ENCODE measurements at regions not wholly inside any gene's neighbourhood (a gene's known extent, or its start where the extent isn't known, plus 50 kb on each side); places are given as distances from the start of the nearest gene placed in this dataset.
"Not testable (repeated sequence)": the region's sequence is repeated elsewhere in the genome, so short reads cannot be mapped to it uniquely, and the experiment has no call there.

DNA sequence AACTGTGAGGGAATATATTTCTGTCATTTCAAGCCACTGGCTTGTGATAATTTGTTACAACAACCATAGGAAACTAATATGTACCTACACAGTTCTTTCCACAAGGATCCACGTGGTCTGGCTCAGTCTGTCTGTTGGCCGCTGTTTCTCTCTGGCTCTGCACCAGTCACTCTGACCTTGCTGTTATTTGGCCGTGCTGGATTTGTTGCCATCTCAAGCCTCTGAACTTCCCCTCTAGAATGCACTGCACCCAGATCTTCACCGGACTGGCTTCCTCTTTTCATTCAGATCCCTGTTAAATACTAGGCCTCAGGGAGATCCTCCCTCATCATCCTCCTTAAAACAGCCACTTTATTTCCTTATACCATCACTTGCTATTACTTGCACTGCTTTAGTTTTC is 446.8 kb downstream of the TFAP2B start:
- DNase-seq = no peak

DNA sequence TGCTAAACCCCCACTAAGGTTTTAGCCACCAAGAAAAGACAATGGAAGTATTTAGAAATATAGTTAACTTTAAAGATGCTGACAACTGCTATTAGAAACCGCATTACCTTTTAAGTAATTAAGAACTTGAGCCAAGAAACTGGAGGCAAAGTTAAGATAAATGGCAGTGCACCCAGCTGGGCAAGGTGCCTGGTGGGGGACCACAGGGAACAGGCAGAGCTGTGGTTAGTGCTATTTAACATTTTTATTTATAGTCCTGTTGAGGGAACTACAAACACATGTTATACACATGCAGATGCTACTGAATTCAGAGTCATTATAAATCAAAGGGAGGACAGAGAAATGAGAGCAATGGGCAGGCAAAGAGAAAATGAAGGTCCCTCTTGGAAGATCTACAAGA is 447.9 kb downstream of the TFAP2B start:
- no peak for DNase-seq

DNA sequence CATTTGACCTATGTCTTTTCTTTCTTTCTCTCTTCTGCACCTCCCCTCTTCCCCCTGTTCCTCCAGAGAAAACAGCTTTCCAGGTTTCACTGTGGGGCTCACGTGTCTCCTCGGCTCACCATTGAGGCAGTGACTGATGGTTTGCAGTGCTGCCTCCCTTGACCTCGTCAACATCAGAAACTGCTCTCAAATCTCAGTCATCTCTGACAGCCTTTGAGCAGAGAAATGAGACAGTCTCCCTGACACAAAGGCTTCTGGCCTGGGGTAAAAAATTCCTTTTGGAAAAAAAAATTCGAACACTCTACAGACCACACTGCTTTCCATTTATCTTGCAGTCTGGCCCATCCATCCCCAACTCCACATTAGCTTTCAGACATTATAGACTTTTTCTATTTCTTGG is 450.0 kb downstream of the TFAP2B start:
- no peak for DNase-seq

DNA sequence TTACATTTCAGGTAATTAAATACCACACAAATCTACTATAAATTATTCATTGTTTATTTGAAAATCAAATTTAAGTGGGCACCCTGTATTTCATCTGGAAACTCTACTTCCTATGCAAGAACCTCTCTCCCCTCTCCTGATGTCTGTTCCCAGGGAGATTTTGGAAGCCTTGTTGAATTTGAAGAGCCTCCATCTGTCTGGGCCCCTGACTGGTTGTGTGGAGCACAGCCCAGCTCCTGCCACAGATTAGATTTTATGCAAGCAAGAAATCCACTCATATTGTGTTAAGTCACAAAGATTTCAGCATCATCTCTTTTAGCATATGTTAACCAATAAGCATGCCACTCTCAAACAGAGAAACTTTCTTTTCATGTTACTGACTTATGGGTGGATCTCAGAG is 451.2 kb downstream of the TFAP2B start:
- DNase-seq = no peak

DNA sequence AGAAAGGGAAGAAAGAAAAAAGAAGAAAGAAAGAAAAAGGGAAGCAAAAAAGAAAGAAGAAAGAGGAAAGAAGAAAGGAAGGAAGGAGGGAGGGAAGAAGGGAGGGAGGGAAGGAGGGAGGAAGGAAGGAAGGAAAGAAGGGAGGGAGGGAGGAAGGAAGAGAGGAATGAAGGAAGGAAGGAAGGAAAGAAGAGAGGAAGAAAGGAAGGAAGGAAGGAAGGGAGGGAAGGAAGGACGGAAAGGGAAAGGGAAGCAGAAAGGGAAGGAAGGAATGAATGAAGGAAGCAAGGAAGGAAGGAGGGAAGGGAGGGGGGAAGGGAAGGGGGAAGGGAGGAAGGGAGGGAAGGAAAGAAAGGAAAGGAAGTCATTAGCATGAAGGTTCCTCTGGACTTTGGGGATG is 452.9 kb downstream of the TFAP2B start:
- no peak for DNase-seq

DNA sequence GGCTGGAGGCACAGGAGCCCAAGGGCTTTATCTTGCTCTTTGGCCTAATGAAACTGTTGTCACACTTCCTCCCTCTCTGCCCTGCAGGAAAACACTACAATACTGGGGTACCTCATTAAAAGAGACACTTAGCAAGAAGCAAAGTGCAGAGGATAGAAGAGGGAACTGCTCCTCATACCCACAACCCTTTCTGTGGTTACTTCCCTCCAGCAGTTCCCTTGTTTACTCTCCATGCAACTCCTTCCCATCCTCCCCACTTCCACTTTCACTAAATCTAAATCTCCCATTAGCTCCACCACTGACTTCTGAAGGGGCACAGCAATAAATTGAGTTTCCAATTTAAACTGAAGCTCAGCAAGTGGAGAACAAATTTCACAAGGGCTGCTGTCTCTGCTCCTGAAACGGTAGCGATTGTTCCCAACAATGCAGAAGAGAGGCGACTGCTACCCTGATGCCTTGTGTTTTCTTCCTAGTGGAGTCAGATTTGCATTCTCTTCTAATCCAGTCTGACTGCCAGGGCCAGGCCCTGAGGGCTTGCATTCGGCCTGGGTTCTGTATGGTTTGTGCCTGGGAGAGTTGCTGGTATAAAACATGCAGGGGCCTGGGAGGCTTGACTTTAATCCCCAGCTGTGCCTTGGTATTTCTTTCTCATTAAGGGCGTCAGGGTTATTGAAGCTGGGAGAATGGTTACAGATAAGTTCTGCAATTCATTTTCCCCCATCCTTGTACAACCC is 454.7 kb downstream of the TFAP2B start:
- DNase-seq = no peak

DNA sequence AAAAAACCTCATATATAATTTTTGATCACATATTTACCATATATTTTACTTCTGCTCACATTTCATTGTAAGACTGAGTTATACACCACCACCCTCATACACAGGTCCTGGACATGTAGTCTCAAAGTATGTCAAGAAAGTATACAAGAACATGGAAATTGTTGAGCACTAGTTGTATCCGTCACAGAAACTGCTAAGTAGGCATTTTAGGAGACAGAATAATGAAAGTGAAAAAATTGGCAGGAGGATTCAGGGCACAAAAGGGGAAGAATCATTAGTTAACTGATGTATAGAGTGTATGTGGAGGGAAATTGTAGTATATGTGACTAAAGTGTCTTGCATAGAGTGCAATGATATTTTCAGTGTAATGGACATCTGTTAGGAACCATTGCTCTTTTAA is 458.8 kb downstream of the TFAP2B start:
- DNase-seq = no peak

DNA sequence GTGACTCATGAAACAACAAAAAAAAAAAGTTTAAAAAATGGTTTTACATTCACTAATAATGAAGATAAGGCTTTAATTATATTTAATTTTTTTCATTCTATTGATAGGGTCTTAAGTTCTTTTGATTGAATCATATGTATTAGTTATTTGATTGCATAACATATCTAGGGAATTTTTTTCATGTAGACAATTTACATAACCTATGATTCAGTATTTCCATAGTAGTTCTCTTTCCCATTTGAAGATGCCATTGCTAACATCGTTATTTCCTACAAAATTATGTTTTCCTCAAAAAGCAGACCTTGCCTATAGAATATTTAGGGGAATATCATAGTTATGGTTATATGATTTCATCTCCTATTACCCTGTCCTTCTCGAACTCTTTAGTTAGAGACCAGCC is 463.4 kb downstream of the TFAP2B start:
- no peak for DNase-seq

DNA sequence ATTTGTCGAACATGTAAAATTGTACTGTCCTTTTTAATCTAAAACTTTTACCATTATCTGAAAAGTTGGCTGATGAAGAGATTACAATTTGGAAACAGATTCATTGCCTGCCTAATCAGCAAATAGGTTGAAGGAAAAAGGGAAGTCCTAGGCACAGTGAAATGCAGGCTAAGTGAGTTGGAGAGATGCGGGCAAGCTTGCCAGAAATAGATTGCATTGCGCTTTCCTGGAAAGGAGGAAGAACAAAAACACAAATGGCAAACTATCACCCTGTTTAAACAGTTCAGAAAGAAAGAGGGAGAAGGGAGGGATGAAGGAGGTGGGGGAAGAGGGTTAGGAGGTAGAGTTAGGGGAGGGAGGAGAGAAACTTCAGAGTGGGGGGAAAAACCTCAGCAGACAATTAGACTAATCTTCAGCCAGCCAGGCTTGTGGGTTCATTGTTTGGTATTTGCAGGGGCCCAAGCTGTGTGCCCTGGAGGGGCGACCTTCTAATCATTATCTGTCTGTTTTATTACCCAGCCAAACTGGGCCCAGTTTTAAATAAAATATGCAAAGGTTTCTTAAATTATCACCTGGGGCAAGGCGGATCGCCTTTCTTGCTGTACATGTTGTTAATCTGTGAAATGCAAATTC is 465.2 kb downstream of the TFAP2B start:
- DNase-seq = no peak

DNA sequence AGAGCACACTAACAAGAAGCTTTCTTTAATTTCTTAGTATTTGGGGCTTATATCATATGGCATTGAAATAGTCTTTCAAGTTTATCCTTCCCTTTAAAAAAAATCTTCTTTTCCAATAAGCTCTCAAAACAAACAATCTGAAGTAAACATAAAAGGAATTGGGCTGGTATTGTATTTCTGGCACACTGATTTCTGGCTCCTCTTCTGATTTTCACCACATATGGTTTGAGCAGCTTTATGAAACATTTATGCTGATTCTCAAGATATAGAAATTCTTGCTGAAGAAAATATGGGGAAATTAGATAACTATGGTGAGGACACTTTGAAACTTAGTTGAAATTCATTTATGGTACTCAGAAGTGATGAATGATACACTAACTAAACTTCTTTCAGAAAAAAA is 467.2 kb downstream of the TFAP2B start:
- no peak for DNase-seq

DNA sequence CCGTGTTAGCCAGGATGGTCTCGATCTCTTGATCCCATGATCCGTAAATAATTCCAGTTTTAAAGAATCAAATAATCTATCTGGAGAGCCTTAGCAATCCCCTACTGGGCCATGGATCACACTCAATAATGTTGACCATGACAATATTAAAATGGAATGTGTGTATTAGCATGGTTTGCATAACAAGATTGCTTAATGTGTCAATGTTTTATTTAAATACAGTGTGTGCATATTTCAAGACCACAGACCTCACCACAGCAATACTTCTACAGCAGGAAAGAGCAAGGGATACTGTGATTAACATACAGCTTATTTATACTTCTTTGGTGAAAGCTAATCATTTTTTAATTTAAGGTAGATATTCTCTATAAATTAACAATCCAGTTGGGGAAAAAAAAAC is 470.4 kb downstream of the TFAP2B start:
- DNase-seq = no peak

DNA sequence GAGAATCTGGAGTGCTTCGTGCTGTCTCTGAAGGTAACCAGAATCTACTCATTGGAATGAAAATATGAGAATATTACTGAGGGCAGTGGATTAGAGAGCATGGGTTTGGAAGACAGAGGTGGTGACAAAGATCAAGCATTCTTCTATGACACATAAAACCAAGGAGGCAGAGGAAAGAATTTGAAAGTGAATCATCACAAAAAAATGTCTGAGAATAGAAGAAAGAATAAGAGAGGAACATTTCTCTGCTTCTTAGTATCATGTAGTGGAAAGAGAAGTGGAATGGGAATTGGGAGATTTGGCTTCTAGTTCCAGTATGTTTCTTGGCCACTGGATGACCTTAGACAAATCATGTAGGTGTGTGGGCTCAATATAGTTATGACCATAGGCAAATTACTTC is 474.0 kb downstream of the TFAP2B start:
- DNase-seq = no peak

DNA sequence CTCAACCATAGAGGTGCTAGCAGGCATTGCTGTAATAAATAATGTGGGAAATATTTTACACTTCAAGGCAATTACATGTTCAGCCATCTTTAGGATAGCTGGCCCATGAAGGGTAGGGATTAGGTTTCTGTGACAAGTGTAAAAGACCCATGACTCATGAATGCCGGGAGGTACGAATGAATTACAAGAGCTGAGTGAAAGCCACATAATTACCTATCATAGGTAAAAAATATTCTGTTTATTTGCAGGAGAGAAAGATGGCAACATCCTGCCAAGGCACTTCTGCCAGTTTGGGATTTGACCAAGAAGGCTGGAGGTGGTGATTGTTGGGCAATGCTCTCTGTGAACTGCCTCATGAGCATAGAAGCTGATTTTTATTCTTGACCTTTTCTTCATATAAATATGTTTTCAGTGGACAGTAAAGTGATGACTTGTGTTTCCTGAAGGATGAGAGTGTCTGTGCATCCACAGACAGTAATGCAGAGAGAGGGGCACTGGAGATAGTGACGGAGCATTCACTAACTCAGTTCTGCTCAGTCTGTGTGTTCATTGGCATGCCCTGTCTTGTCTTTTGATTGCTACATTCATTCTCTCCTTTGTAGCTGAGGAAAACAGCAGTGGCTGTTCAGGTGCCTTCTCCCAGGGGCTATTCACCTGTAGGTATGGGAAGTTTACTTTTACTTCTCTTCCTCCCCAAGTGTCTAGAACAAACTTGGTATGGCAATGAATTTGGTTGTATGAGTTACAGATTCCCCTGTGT is 481.1 kb downstream of the TFAP2B start:
- no peak for DNase-seq

DNA sequence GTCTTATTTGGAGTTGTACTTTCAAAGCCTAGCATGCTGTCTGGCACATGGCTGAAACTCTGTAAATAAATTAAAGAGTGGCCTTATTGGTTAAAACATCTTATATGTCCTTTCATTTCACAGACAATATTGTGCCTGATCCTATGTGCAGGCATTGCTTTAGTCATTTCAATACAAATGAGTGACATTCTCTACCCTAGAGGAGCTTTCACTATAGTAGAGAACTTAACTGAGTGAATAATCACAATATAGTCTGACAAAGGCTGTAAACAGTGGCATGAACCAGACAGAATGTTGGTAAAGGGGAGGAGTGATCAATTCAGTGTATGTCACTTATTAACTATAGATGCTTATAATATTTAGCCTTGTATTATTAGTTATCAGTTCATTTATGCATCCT is 481.8 kb downstream of the TFAP2B start:
- no peak for DNase-seq

DNA sequence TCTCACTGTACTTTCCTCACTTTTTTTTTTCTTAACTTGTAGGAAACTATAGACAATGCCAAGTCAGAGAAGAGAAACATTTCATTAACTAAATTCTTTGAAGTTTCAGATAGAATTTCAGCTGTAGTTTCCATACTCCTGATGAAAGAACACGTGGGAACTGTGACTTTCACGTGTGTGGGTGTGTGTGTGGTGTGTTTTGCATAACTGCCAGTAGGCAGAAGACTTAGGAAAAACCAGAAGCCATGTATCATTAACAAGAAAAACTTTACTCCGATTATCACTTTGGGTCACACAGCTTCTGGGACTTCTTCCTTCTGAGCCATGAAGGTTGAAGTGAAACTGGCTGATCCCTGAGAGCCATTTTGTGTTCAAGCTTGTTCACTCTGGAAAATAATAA is 483.3 kb downstream of the TFAP2B start:
- DNase-seq = no peak

DNA sequence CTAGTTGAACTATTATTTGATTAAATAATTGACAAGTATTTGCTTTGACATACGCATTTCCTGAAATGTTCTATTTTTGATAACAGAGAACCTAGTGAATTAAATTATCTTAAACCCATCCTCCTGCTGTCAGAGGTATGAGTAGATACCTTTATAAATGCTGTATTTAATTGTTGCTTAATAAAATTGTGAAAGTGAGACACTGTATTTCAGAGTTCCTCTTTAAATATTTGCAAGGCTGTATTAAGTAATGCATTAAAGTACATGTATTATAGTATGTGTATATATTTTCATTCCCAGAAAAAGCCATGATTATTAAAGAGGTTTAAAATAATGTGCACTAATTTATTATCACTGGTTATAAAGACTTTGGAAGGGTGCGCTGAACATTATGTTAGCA is 483.8 kb downstream of the TFAP2B start:
- no peak for DNase-seq

DNA sequence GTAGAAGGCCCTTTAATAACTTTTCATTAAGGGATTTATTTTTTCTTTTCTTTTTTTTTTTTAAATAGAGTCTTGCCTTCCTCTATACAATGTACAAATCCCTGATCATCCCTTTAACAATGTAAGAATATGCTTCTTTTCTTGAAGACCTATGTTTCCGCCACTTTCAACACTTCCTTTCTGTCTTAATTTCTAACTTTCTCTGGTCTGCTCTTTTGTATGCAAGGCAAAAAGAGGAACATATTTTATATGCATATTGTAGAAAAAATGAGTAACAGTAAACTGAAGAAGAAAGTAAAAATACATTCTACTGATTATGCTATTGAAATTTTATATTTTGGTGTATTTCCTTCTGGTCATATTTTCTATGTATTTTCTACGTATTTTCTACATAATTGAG is 484.7 kb downstream of the TFAP2B start:
- DNase-seq = no peak

DNA sequence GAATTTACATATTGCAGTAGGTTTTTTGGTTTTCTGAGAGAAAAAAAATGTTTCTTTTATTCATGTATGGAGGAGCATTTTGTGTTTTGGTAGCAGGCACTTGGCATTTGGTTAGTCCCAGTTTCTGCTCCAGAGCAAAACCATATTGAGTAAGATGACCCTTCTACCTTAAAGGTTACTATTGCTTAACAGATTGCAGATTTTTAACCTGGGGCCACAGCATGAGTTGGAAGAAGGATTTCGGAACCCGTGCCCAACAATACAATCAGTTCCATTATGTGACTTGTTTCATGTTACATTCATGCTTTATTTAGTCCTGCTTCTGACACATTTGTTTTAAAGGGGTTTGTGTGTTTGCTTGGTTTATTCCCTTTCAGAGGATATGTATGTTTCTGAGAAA is 496.3 kb downstream of the TFAP2B start:
- DNase-seq = no peak

DNA sequence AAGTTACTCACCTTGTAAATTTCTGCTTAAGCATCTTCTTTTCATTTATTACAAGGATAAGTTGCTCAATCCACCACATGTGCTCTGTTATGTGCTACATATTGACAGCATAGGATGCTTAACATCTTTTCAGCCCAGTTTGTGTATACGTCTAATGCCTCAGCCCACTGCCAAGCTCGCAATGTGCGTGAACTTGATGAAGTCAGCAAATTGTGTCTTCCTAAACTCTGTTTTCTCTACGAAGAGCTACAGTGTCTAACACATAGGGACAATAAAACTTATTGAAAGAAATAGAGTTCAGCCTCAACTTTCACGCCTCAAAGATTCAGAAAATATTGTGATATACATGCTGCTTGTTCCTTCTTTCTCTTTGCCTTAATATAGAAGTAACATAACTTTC is 500.0 kb downstream of the TFAP2B start:
- no peak for DNase-seq

DNA sequence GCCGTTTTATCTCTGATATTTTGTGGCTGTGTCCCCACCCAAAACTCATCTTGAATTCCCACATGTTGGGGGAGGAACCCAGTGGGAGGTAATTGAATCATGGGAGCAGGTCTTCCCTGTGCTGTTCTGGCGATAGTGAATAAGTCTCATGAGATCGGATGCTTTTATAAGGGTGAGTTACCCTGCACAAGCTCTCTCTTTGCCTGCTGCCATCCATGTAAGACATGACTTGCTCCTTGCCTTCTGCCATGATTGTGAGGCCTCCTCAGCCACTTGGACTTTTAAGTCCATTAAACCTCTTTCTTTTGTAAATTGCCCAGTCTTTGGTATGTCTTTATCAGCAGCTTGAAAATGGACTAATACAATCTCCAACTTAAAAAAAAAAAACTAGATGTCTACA is 502.8 kb downstream of the TFAP2B start:
- DNase-seq = not testable (repeated sequence)

DNA sequence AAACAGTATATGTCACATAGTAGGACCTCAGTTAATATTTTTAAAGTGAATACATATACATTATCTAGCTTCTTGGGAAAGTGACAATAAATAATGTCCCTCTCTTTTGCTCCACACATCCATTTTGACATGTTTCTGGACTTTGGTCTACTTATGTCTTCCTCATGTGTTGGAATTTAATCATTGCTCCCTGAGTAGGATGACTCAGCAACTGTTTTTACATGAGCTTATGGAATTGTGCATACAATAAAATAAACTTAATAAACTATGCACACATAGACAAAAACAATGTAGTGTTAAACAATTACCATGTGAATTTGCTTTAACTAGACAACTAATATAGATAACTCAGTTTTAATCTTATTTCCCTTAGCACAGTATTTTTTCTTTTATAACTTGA is 503.8 kb downstream of the TFAP2B start:
- DNase-seq = no peak

DNA sequence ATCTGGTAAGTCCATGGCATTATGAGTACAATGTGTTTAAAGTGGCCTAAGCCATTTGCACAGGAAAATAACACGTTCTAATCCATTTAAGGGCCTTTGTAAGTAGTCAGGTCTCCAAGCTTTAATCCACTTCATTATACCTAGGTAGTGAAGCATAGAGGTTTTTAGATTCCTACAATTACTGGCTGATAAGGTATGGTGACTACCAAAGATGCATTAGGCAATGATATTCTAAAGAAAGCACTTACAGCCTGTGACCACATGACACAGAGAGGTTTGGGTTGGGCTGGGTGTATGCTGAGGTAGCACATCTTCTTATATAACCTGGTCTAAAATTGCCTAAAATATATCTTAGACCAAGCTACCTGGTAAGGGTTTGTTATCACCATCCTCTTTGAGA is 504.4 kb downstream of the TFAP2B start:
- no peak for DNase-seq

DNA sequence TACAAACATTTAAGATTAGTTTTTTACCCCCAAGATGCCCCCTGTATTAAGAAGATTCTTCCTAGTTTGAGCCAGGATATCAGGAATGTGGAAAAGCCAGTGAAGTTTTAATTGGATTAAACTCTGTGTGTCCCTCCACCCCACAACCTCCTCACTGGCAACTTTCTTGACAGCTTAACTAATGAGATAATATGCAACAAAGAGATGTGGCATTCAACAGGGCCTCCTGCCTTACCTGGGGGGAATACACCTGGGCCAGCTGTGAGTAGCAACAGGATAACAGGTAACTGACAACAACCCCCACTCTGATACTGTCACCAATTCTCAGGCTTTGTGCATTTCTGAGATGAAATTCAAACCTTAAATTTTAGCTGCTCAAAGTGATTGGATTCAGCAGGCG is 512.3 kb downstream of the TFAP2B start:
- DNase-seq = no peak

DNA sequence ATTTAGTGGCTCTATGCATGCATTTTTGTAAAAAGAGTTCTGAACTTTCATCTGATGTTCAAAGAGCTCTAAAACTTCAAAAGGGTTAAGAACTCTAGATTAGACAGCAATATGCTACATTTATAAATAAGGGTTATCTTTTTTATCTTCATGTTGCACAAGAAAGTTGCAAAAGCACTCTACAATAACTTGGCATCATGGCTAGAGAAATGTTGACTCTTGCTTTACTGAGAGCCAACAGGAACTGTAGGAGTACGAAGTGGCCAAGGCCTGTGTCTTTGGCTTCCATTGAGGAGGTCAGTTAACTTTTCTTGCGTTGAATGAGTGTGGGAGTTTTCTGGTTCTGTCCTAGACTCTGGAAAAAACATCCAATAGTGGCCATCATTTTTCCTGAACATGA is 516.9 kb downstream of the TFAP2B start:
- DNase-seq = no peak

Data from NCI-H1092 treated with DMSO at 0.1 percent for 48 hours (cell line).